ENCODE measurements at regions not wholly inside any gene's neighbourhood (a gene's known extent, or its start where the extent isn't known, plus 50 kb on each side); places are given as distances from the start of the nearest gene placed in this dataset.

GRCh38 chr3:76550522-76551201, 489.2 kb upstream of the ROBO2 start:
- no peak for TF ChIP-seq CTCF (IDR thresholded peaks at IDR 0.05)
- TF ChIP-seq POLR2A (IDR thresholded peaks at IDR 0.05), result no peak

All from breast epithelium (tissue), 3 donors.